ENCODE measurements at regions not wholly inside any gene's neighbourhood (a gene's known extent, or its start where the extent isn't known, plus 50 kb on each side); places are given as distances from the start of the nearest gene placed in this dataset.

GRCh38 chr2:153717060-153717459 is 154.7 kb upstream of the GALNT13 start:
- Histone ChIP-seq H2BK12ac (ENCODE audit: low read depth, low read length) (no peak overlapping the region), H2AK5ac (ENCODE audit: low read depth, low read length) (no peak overlapping the region), H3K9me3 (ENCODE audit: insufficient read depth in 2 of 2, low read depth in 1 of 2, low read length in 1 of 2) (no peaks in the 10 kb centered on the region), H3K9ac (replicated peaks in 1 of 4; ENCODE audit: extremely low read depth in 1 of 4, low read depth in 3 of 4, low read length in 3 of 4) (no peak overlapping the region), H4K8ac (ENCODE audit: extremely low read depth, insufficient read depth, low read length) (no peak overlapping the region), H2BK15ac (ENCODE audit: low read length) (no peak overlapping the region), H4K91ac (replicated peaks; ENCODE audit: insufficient read length, low read length) (no peak overlapping the region), H3K4ac (replicated peaks; ENCODE audit: insufficient read length, low read depth, low read length) (no peak overlapping the region), H2BK5ac (ENCODE audit: low read depth, low read length) (no peak overlapping the region), H3K27me3 (replicated peaks in 1 of 4; ENCODE audit: control insufficient read depth in 3 of 4, extremely low read depth in 1 of 4, insufficient read depth in 3 of 4, low read length in 3 of 4) (no peaks in the 10 kb centered on the region), H3K23me2 (ENCODE audit: low read depth, low read length) (no peaks in the 10 kb centered on the region), H3K27ac (ENCODE audit: low read depth, low read length) (no peak overlapping the region), H4K20me1 (replicated peaks in 1 of 2; ENCODE audit: control insufficient read depth in 1 of 2, insufficient read depth in 2 of 2, low read length in 2 of 2) (no peaks in the 10 kb centered on the region), H3K79me2 (ENCODE audit: control insufficient read depth in 1 of 2, insufficient read depth in 2 of 2, low read length in 2 of 2) (no peaks in the 10 kb centered on the region), H3K56ac (replicated peaks; ENCODE audit: insufficient read length, low read depth, low read length) (no peak overlapping the region), H3K4me2 (ENCODE audit: insufficient read depth in 1 of 2, low read depth in 2 of 2, low read length in 2 of 2) (no peak overlapping the region), H3K36me3 (ENCODE audit: control insufficient read depth in 2 of 4, insufficient read depth in 4 of 4, low read length in 3 of 4) (no peaks in the 10 kb centered on the region), H2AFZ (ENCODE audit: low read length) (no peak overlapping the region), H3K4me3 (ENCODE audit: extremely low read depth in 1 of 4, insufficient read depth in 2 of 4, low read depth in 3 of 4, low read length in 4 of 4) (no peak overlapping the region), H3K4me1 (replicated peaks in 1 of 4; ENCODE audit: control insufficient read depth in 3 of 4, insufficient read depth in 4 of 4, low read length in 3 of 4) (no peaks in the 10 kb centered on the region), H4K5ac (ENCODE audit: insufficient read length, low read depth, low read length) (no peak overlapping the region), H2BK20ac (ENCODE audit: low read length) (no peak overlapping the region), H3K14ac (ENCODE audit: insufficient read length) (no peak overlapping the region), H3K23ac (ENCODE audit: insufficient read length) (no peak overlapping the region), H3K18ac (ENCODE audit: extremely low read depth, low read length) (no peak overlapping the region), H2BK120ac (replicated peaks; ENCODE audit: low read depth, low read length) (no peak overlapping the region), H3K79me1 (ENCODE audit: low read depth, low read length) (no peaks in the 10 kb centered on the region)
- FAIRE-seq (no peak), DNase-seq (ENCODE audit: low read depth in 1 of 2, low spot score in 2 of 2) (no peak)
- TF ChIP-seq TBP (IDR thresholded peaks at IDR 0.05; ENCODE audit: low read depth, low read length) (no peak), CHD1 (IDR thresholded peaks at IDR 0.05; ENCODE audit: low read depth, low read length) (no peak), HDAC2 (IDR thresholded peaks at IDR 0.05; ENCODE audit: borderline replicate concordance in 1 of 2, low read depth in 2 of 2, low read length in 2 of 2) (no peak), SAP30 (IDR thresholded peaks at IDR 0.05; ENCODE audit: insufficient read depth, insufficient replicate concordance, low read length) (no peak), GTF2F1 (IDR thresholded peaks at IDR 0.05; ENCODE audit: borderline replicate concordance, low read depth, low read length) (no peak), SP2 (IDR thresholded peaks at IDR 0.05; ENCODE audit: low read length) (no peak), RFX5 (IDR thresholded peaks at IDR 0.05; ENCODE audit: borderline replicate concordance, low read depth, low read length) (no peak), RAD21 (IDR thresholded peaks at IDR 0.05 in 1 of 2, conservative IDR thresholded peaks at IDR 0.05 in 1 of 2; ENCODE audit: low read depth in 2 of 2, low read length in 2 of 2) (no peak), ATF3 (IDR thresholded peaks at IDR 0.05; ENCODE audit: insufficient read depth, low read depth, low read length) (no peak)
- ChIA-PET CTCF (ENCODE audit: partially characterized antibody) (interaction anchor here (0.6 kb wide), 2 partner anchors 51 to 336 kb away, joined by 3 read pairs; no protein-coding TSS in a partner anchor), POLR2A (ENCODE audit: partially characterized antibody) (no interaction called here)
- WGBS, 2 experiments (ENCODE audit: extremely low coverage in 1 of 2, insufficient coverage in 1 of 2, insufficient read length in 1 of 2, insufficient replicate concordance in 2 of 2, low coverage in 1 of 2, low lambda C conversion rate in 2 of 2, missing lambda C conversion rate in 1 of 2), result 94% methylated on average over 2 of the region's 2 CpGs; no CpG with 5 or more reads in 1 of the 2 experiments
